Breast epithelium (tissue), 3 donors: ENCODE measurements at regions not wholly inside any gene's neighbourhood (a gene's known extent, or its start where the extent isn't known, plus 50 kb on each side); places are given as distances from the start of the nearest gene placed in this dataset.

Source experiments
- POLR2A ChIP-seq: fragments of 450-650 bp; IDR thresholded peaks from one replicate; pipeline ENCODE4 v1.6.1; 2016; ENCODE audit warnings: antibody characterized with exemption, mild to moderate bottlenecking, moderate library complexity
- TF ChIP-seq, protein P1 (sequence below), 3 donors: fragments of 450-650 bp; IDR thresholded peaks; one replicate each; pipeline ENCODE4 v1.5.1; 2016 to 2017; ENCODE audit warnings: antibody characterized with exemption in 3 of 3, mild to moderate bottlenecking in 3 of 3, moderate library complexity in 3 of 3

GRCh38 chr7:46143421-46143820 is 222.3 kb upstream of the IGFBP3 start:
- no peak for TF ChIP-seq POLR2A
- TF ChIP-seq, protein P1, sequence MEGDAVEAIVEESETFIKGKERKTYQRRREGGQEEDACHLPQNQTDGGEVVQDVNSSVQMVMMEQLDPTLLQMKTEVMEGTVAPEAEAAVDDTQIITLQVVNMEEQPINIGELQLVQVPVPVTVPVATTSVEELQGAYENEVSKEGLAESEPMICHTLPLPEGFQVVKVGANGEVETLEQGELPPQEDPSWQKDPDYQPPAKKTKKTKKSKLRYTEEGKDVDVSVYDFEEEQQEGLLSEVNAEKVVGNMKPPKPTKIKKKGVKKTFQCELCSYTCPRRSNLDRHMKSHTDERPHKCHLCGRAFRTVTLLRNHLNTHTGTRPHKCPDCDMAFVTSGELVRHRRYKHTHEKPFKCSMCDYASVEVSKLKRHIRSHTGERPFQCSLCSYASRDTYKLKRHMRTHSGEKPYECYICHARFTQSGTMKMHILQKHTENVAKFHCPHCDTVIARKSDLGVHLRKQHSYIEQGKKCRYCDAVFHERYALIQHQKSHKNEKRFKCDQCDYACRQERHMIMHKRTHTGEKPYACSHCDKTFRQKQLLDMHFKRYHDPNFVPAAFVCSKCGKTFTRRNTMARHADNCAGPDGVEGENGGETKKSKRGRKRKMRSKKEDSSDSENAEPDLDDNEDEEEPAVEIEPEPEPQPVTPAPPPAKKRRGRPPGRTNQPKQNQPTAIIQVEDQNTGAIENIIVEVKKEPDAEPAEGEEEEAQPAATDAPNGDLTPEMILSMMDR (IDR thresholded peaks at IDR 0.05) = no peak
